ENCODE measurements at regions not wholly inside any gene's neighbourhood (a gene's known extent, or its start where the extent isn't known, plus 50 kb on each side); places are given as distances from the start of the nearest gene placed in this dataset.

- dilution Hi-C loops (cut with HindIII; ENCODE audit: low sequenced_read_pairs, unreplicated experiment) = no loop called here
- H2AFZ ChIP-seq (replicated peaks; ENCODE audit: low read length, poor library complexity) = peak overlapping the region; percentile 56
- whole genome bisulfite sequencing, 2 experiments (ENCODE audit: extremely low coverage in 2 of 2, insufficient read length in 1 of 2) = 61% methylated on average over 8 of the region's 12 CpGs; no CpG with 5 or more reads in 1 of the 2 experiments
These were observed 167.9 kb upstream of the KCNG1 start for GRCh38 chr20:51190783-51191180.

More at GRCh38 chr20:51190783-51191180, 167.9 kb upstream of the KCNG1 start:
- no peak overlapping the region for H4K5ac ChIP-seq (ENCODE audit: low read depth, low read length)
- peak; percentile 42 for ATAC-seq (ENCODE audit: low read depth)
- in situ Hi-C loops (cut with MboI; ENCODE audit: low sequenced_read_pairs) (no loop called here), intact Hi-C loops (cut with micrococcal nuclease) (no loop called here)
- TF ChIP-seq CEBPB (IDR thresholded peaks at IDR 0.05; ENCODE audit: low read depth, low read length) (no peak), BHLHE40 (IDR thresholded peaks at IDR 0.05; ENCODE audit: low read depth, low read length) (no peak), CTCF (conservative IDR thresholded peaks at IDR 0.05; ENCODE audit: low read depth, low read length) (no peak; the same call in 1 of the 2 replicates), CHD1 (IDR thresholded peaks at IDR 0.05; ENCODE audit: low read depth, low read length) (no peak), FOS (IDR thresholded peaks at IDR 0.05; ENCODE audit: low read depth, low read length) (no peak), RFX5 (IDR thresholded peaks at IDR 0.05; ENCODE audit: low read depth, low read length) (no peak), MAFK (IDR thresholded peaks at IDR 0.05; ENCODE audit: low read depth, low read length) (no peak)
- peak overlapping the region; percentile 6; the same call in 1 of the 2 replicates for H3K18ac ChIP-seq (ENCODE audit: low read depth, low read length)
- H2AK5ac ChIP-seq (ENCODE audit: low read depth, low read length) = 0 out of 2 replicates have a peak overlapping the region, but pooled peaks have one; percentile 55
- peak overlapping the region; percentile 83 for H3K4ac ChIP-seq (ENCODE audit: low read depth, low read length)
- peaks cover 21% of the 10 kb centered on the region for H3K9me1 ChIP-seq (ENCODE audit: insufficient read depth, low read length)
- no peaks in the 10 kb centered on the region; the same call in 1 of the 2 replicates for H3K27me3 ChIP-seq (ENCODE audit: control insufficient read depth, insufficient read depth, low read length)
- peak overlapping the region; percentile 80 for H2BK120ac ChIP-seq (ENCODE audit: low read depth, low read length)
- H4K8ac ChIP-seq (ENCODE audit: low read depth in 2 of 2, low read length in 2 of 2) = peak overlapping the region in 1 of 2 experiments; percentile 10; a peak in 1 of 4 replicates
- no peaks in the 10 kb centered on the region for H3K36me3 ChIP-seq (ENCODE audit: control insufficient read depth, insufficient read depth, low read length)
- no peak overlapping the region for H2BK5ac ChIP-seq (ENCODE audit: low read depth, low read length, poor library complexity, severe bottlenecking)
- no peak overlapping the region for H3K9ac ChIP-seq (ENCODE audit: low read depth, low read length)
- peaks cover 10% of the 10 kb centered on the region for H3K4me1 ChIP-seq (ENCODE audit: control insufficient read depth, insufficient read depth, low read length)
- H3K4me2 ChIP-seq (ENCODE audit: low read depth, low read length) = no peak overlapping the region
- H3K79me1 ChIP-seq (ENCODE audit: low read depth in 1 of 2, low read length in 2 of 2) = no peaks in the 10 kb centered on the region
- BruUV-seq (replicated peaks) = no TSS peak
- H3K27ac ChIP-seq (ENCODE audit: insufficient read depth, low read length) = no peak overlapping the region
- peak overlapping the region; percentile 85; the same call in 1 of the 2 replicates for H3K14ac ChIP-seq (replicated peaks; ENCODE audit: low read depth, low read length)
- peak overlapping the region; percentile 1; the same call in 1 of the 3 replicates for H2BK15ac ChIP-seq (ENCODE audit: low read depth, low read length)
- 0 out of 2 replicates have a peak overlapping the region, but pooled peaks have one; percentile 73 for H3K23ac ChIP-seq (ENCODE audit: low read depth, low read length)
- H3K9me3 ChIP-seq (ENCODE audit: control insufficient read depth, insufficient read depth, low read length) = peaks cover 3% of the 10 kb centered on the region; the same call in 1 of the 2 replicates
- POLR2A ChIA-PET (ENCODE audit: unreplicated experiment) = no interaction called here
- no peaks in the 10 kb centered on the region for H4K20me1 ChIP-seq (ENCODE audit: insufficient read depth, low read length)
- peak; percentile 53 for DNase-seq
- H3K56ac ChIP-seq (ENCODE audit: extremely low read depth, insufficient read depth, low read length) = no peak overlapping the region
- no peak overlapping the region for H3K4me3 ChIP-seq (ENCODE audit: insufficient read depth, low read depth, low read length)
- no peak overlapping the region for H4K91ac ChIP-seq (ENCODE audit: insufficient read depth, low read depth, low read length)
- H2AK9ac ChIP-seq (replicated peaks; ENCODE audit: low read depth, low read length, poor library complexity) = peak overlapping the region; percentile 23
- H2BK20ac ChIP-seq (ENCODE audit: low read depth, low read length) = peak overlapping the region; percentile 43; the same call in 1 of the 2 replicates
- CTCF ChIA-PET = no interaction called here

All from IMR-90 (cell line).